ENCODE measurements at regions not wholly inside any gene's neighbourhood (a gene's known extent, or its start where the extent isn't known, plus 50 kb on each side); places are given as distances from the start of the nearest gene placed in this dataset.

DNA sequence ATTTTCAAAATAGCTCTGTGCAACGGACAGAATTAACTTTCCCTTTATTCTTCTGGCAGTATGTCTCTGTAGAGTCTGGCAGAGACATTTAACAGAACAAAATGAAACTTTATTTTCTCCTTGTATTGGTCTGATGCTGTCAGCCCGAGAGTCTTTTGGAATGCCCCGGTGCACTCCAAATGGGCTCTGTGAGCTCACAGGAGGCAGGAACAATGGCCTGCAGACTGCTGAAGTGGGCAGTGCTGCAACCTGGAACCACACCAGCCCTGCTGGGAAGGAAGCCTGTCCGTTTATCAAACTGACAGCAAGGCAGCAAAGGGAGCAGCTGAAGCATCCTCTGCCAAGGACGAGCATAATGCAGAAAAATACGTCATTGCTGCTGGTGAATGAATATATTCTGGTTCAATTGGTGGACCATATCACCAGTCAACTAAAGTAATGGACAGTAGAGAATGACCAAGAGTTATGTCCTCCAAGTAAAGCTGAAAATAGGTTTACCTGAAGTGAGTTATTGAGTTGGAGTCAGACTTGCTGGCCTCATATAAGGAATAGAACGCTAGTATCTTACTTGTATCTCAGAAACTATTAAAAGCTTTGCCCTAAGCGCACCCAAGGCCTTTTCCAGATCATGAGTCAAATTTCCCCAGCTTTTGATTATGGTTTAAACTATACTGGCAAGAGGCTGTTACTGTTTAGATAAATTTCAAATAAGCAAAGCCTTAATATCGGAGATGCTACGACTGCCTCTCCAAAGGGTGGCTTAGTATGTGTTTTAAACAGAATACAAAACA lies 207.6 kb upstream of the TANK start:
- Histone ChIP-seq H3K27me3 (ENCODE audit: control insufficient read depth in 1 of 2, insufficient read depth in 2 of 2, low read length in 2 of 2) (no peaks in the 10 kb centered on the region), H3K4me3 (ENCODE audit: low read length) (no peak overlapping the region), H3K27ac (ENCODE audit: low read depth in 1 of 2, low read length in 2 of 2) (no peak overlapping the region), H3K4me1 (ENCODE audit: insufficient read depth, low read length) (no peaks in the 10 kb centered on the region), H3K9me3 (ENCODE audit: control insufficient read depth in 1 of 2, insufficient read depth in 1 of 2, low read length in 2 of 2) (no peaks in the 10 kb centered on the region), H3K36me3 (ENCODE audit: insufficient read depth, low read length) (no peaks in the 10 kb centered on the region)
- Mint-ChIP-seq H3K4me1 (ENCODE audit: low read depth) (no peaks in the 10 kb centered on the region), H3K36me3 (ENCODE audit: low read depth) (no peaks in the 10 kb centered on the region), H3K27me3 (peaks cover 4% of the 10 kb centered on the region), H3K9me3 (no peaks in the 10 kb centered on the region), H3K4me3 (no peak overlapping the region), H3K27ac (no peak overlapping the region)
- ATAC-seq (ENCODE audit: poor library complexity) (no peak), DNase-seq (no peak)
- POLR2A ChIA-PET, result interaction anchor here (0.6 kb wide), 1 partner anchor 53 kb away, joined by 3 read pairs; no protein-coding TSS in a partner anchor
- intact Hi-C loops (cut with DNase I, micrococcal nuclease), result no loop called here
- TF ChIP-seq, protein P1, sequence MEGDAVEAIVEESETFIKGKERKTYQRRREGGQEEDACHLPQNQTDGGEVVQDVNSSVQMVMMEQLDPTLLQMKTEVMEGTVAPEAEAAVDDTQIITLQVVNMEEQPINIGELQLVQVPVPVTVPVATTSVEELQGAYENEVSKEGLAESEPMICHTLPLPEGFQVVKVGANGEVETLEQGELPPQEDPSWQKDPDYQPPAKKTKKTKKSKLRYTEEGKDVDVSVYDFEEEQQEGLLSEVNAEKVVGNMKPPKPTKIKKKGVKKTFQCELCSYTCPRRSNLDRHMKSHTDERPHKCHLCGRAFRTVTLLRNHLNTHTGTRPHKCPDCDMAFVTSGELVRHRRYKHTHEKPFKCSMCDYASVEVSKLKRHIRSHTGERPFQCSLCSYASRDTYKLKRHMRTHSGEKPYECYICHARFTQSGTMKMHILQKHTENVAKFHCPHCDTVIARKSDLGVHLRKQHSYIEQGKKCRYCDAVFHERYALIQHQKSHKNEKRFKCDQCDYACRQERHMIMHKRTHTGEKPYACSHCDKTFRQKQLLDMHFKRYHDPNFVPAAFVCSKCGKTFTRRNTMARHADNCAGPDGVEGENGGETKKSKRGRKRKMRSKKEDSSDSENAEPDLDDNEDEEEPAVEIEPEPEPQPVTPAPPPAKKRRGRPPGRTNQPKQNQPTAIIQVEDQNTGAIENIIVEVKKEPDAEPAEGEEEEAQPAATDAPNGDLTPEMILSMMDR (IDR thresholded peaks at IDR 0.05), result no peak
- CTCF ChIA-PET, result no interaction called here

DNA sequence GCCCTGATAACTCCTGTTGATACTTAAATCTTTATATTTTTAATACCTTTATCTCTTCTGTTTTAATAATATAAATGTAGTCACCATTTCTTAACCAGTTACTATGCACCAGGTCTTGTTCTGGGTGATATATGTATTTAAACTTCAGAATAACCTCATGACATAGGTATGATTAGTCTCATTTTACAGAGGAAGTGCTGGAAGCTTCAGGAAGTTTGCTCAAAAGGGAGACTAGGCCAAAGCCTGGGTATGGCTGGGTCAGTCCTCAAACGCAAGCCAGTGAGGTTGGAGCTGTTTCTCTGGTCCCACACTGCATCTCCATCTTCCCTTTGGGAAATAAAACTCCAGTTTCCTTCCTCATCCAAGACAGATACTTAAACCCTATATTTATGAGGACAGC lies 204.7 kb upstream of the TANK start:
- Histone ChIP-seq H3K4me3 (ENCODE audit: low read length) (no peak overlapping the region), H3K27me3 (ENCODE audit: control insufficient read depth in 1 of 2, insufficient read depth in 2 of 2, low read length in 2 of 2) (no peaks in the 10 kb centered on the region), H3K36me3 (ENCODE audit: insufficient read depth, low read length) (no peaks in the 10 kb centered on the region), H3K9me3 (ENCODE audit: control insufficient read depth in 1 of 2, insufficient read depth in 1 of 2, low read length in 2 of 2) (no peaks in the 10 kb centered on the region), H3K4me1 (ENCODE audit: insufficient read depth, low read length) (no peaks in the 10 kb centered on the region), H3K27ac (ENCODE audit: low read depth in 1 of 2, low read length in 2 of 2) (no peak overlapping the region)
- DNase-seq (no peak), ATAC-seq (ENCODE audit: poor library complexity) (no peak)
- ChIA-PET CTCF (interaction anchor here (1.1 kb wide), 1 partner anchor 11 kb away, joined by 3 read pairs; no protein-coding TSS in a partner anchor), POLR2A (no interaction called here)
- no peaks in the 10 kb centered on the region for H3K9me3 Mint-ChIP-seq
- H3K4me1 Mint-ChIP-seq (ENCODE audit: low read depth), result no peaks in the 10 kb centered on the region
- H3K4me3 Mint-ChIP-seq, result no peak overlapping the region
- no peaks in the 10 kb centered on the region for H3K36me3 Mint-ChIP-seq (ENCODE audit: low read depth)
- H3K27ac Mint-ChIP-seq, result no peak overlapping the region
- no peaks in the 10 kb centered on the region for H3K27me3 Mint-ChIP-seq
- TF ChIP-seq, protein P1 (IDR thresholded peaks at IDR 0.05), result no peak
- intact Hi-C loops (cut with DNase I, micrococcal nuclease), result no loop called here

DNA sequence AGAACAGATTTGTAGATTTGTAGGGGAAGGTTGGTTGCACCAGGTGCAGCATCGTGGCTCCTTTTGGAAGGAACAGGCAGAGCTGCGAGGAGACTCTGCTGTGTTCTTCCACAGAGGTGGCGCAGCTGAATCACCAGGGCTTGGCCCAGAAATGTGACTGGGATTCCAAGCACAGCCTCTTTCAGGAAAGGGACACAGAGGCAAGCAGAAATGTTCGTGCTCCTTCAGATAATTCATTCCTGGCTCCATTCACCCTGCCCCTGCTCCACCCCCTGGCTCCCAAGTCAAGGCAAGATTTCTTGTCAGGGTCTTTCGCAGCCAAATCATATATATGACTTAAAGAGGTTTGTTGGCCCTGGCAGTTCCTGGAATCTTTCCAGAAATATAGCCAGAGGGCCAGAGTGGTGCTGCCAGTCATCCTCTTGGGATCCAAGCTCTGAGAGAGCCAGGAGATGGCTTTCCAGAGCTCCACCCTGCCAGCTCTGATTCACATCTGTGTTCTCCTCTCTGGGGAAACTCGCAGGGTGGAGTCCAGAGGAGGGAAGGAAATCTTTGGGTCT lies 203.9 kb upstream of the TANK start:
- ATAC-seq (ENCODE audit: poor library complexity) (no peak), DNase-seq (no peak)
- Histone ChIP-seq H3K9me3 (ENCODE audit: control insufficient read depth in 1 of 2, insufficient read depth in 1 of 2, low read length in 2 of 2) (no peaks in the 10 kb centered on the region), H3K27ac (ENCODE audit: low read depth in 1 of 2, low read length in 2 of 2) (no peak overlapping the region), H3K4me1 (ENCODE audit: insufficient read depth, low read length) (no peaks in the 10 kb centered on the region), H3K4me3 (ENCODE audit: low read length) (no peak overlapping the region), H3K36me3 (ENCODE audit: insufficient read depth, low read length) (no peaks in the 10 kb centered on the region), H3K27me3 (ENCODE audit: control insufficient read depth in 1 of 2, insufficient read depth in 2 of 2, low read length in 2 of 2) (no peaks in the 10 kb centered on the region)
- no peaks in the 10 kb centered on the region for H3K9me3 Mint-ChIP-seq
- ChIA-PET POLR2A (no interaction called here), CTCF (interaction anchor here (1.1 kb wide), 1 partner anchor 10 kb away, joined by 3 read pairs; no protein-coding TSS in a partner anchor)
- TF ChIP-seq, protein P1 (IDR thresholded peaks at IDR 0.05), result no peak
- H3K4me3 Mint-ChIP-seq, result no peak overlapping the region
- H3K36me3 Mint-ChIP-seq (ENCODE audit: low read depth), result no peaks in the 10 kb centered on the region
- no peaks in the 10 kb centered on the region for H3K27me3 Mint-ChIP-seq
- intact Hi-C loops (cut with DNase I, micrococcal nuclease), result no loop called here
- H3K4me1 Mint-ChIP-seq (ENCODE audit: low read depth), result no peaks in the 10 kb centered on the region
- no peak overlapping the region for H3K27ac Mint-ChIP-seq
